ENCODE measurements at regions not wholly inside any gene's neighbourhood (a gene's known extent, or its start where the extent isn't known, plus 50 kb on each side); places are given as distances from the start of the nearest gene placed in this dataset.

GRCh38 chr2:176496761-176497160 is 227.5 kb downstream of the MTX2 start:
- CTCF ChIA-PET: interaction anchor here (0.6 kb wide), 1 partner anchor 14 kb away, joined by 5 read pairs; no protein-coding TSS in a partner anchor

GRCh38 chr2:176500901-176501300 is 231.7 kb downstream of the MTX2 start:
- ChIA-PET CTCF (interaction anchor here (0.7 kb wide), 1 partner anchor 46 kb away, joined by 3 read pairs; no protein-coding TSS in a partner anchor), POLR2A (ENCODE audit: low non-redundant PET) (no interaction called here)

More at GRCh38 chr2:176496761-176497160, 227.5 kb downstream of the MTX2 start:
- no peak for DNase-seq (ENCODE audit: low spot score)
- no peak overlapping the region for H3K27ac ChIP-seq
- no peak for TF ChIP-seq CTCF (conservative IDR thresholded peaks at IDR 0.05; ENCODE audit: low read depth)
- POLR2A ChIA-PET (ENCODE audit: low non-redundant PET): interaction anchor here (0.7 kb wide), 2 partner anchors 19 to 65 kb away, joined by 3 read pairs; no protein-coding TSS in a partner anchor

GRCh38 chr2:176501617-176502016 is 232.4 kb downstream of the MTX2 start:
- no peak for TF ChIP-seq CTCF (conservative IDR thresholded peaks at IDR 0.05; ENCODE audit: low read depth)
- H3K27ac ChIP-seq: no peak overlapping the region
- CTCF ChIA-PET: no interaction called here
- no peak for DNase-seq (ENCODE audit: low spot score)
- POLR2A ChIA-PET (ENCODE audit: low non-redundant PET): no interaction called here

More at GRCh38 chr2:176500901-176501300, 231.7 kb downstream of the MTX2 start:
- H3K27ac ChIP-seq: no peak overlapping the region
- no peak for DNase-seq (ENCODE audit: low spot score)
- no peak for TF ChIP-seq CTCF (conservative IDR thresholded peaks at IDR 0.05; ENCODE audit: low read depth)

GRCh38 chr2:176502619-176503018 is 233.4 kb downstream of the MTX2 start:
- DNase-seq (ENCODE audit: low spot score): no peak
- CTCF ChIA-PET: no interaction called here
- no peak for TF ChIP-seq CTCF (conservative IDR thresholded peaks at IDR 0.05; ENCODE audit: low read depth)
- H3K27ac ChIP-seq: no peak overlapping the region
- POLR2A ChIA-PET (ENCODE audit: low non-redundant PET): no interaction called here

GRCh38 chr2:176503776-176504175 is 234.5 kb downstream of the MTX2 start:
- POLR2A ChIA-PET (ENCODE audit: low non-redundant PET): no interaction called here
- TF ChIP-seq CTCF (conservative IDR thresholded peaks at IDR 0.05; ENCODE audit: low read depth): no peak
- no peak for DNase-seq (ENCODE audit: low spot score)
- CTCF ChIA-PET: interaction anchor here (0.7 to 0.9 kb wide), 2 partner anchors 10 to 644 kb away, joined by 3 read pairs; no protein-coding TSS in a partner anchor
- no peak overlapping the region for H3K27ac ChIP-seq

- ChIA-PET POLR2A (ENCODE audit: low non-redundant PET) (no interaction called here), CTCF (interaction anchor here (0.5 to 0.9 kb wide), 3 partner anchors 9 to 995 kb away, joined by 3 read pairs; no protein-coding TSS in a partner anchor)
- no peak overlapping the region for H3K27ac ChIP-seq
- DNase-seq (ENCODE audit: low spot score): no peak
- no peak for TF ChIP-seq CTCF (conservative IDR thresholded peaks at IDR 0.05; ENCODE audit: low read depth)
Observed at GRCh38 chr2:176504440-176504839, 235.2 kb downstream of the MTX2 start.

Measured in RWPE1 (cell line).